Breast epithelium (tissue), 4 donors: ENCODE measurements at regions not wholly inside any gene's neighbourhood (a gene's known extent, or its start where the extent isn't known, plus 50 kb on each side); places are given as distances from the start of the nearest gene placed in this dataset.

Source experiments
- DNase-seq, 2 donors: peaks; one replicate each; pipeline ENCODE4 v3.0.0-alpha.2; 2019; ENCODE audit warnings: low spot score in 2 of 2
- H3K27ac ChIP-seq, 2 donors: fragments of 200-600 bp; sonication (generic) in 1 of 2; one replicate each; pipeline ENCODE4 v1.5.1; 2016 to 2019; ENCODE audit warnings: mild to moderate bottlenecking in 1 of 2
- H3K27me3 ChIP-seq, 2 donors: fragments of 200-600 bp; sonication (generic) in 1 of 2; one replicate each; pipeline versions ENCODE4 v1.5.1 to v1.6.0; 2017 to 2019; ENCODE audit warnings: control low read depth in 1 of 2, mild to moderate bottlenecking in 1 of 2
- H3K36me3 ChIP-seq: fragments of 200-600 bp; one replicate; pipeline ENCODE4 v1.5.1; 2019
- H3K4me1 ChIP-seq, 2 donors: fragments of 200-600 bp; sonication (generic); one replicate each; pipeline ENCODE4 v1.5.1; 2016 to 2019; ENCODE audit warnings: control low read depth in 1 of 2
- H3K4me3 ChIP-seq, 3 donors: fragments of 200-600 bp; sonication (generic); 1 replicate in 2 of 3; 2 replicates in 1 of 3; pipeline ENCODE4 v1.5.1; 2016 to 2019; ENCODE audit warnings: mild to moderate bottlenecking in 3 of 3, moderate library complexity in 2 of 3
- H3K9me3 ChIP-seq, 2 donors: fragments of 200-600 bp; sonication (generic) in 1 of 2; one replicate each; pipeline ENCODE4 v1.5.1; 2016 to 2019; ENCODE audit warnings: control low read depth in 1 of 2
- CTCF ChIP-seq, 3 donors: fragments of 450-650 bp; IDR thresholded peaks; one replicate each; pipeline ENCODE4 v1.5.1; 2016 to 2017; ENCODE audit warnings: antibody characterized with exemption in 3 of 3, mild to moderate bottlenecking in 3 of 3, moderate library complexity in 3 of 3
- POLR2A ChIP-seq: fragments of 450-650 bp; IDR thresholded peaks from one replicate; pipeline ENCODE4 v1.6.1; 2016; ENCODE audit warnings: antibody characterized with exemption, mild to moderate bottlenecking, moderate library complexity
- POLR2AphosphoS5 ChIP-seq, 3 donors: sonication (generic); formaldehyde crosslinking; IDR thresholded peaks; one replicate each; pipeline ENCODE4 v1.6.1; 2017; ENCODE audit warnings: antibody characterized with exemption in 3 of 3
- intact Hi-C: fragments of 100-400 bp; cut with DNase I; formaldehyde crosslinking; loops from one replicate; pipeline ENCODE4 v1.15.1; 2023; ENCODE audit warnings: low total_unique reads

GRCh38 chr6:163901681-163902080, 487.2 kb downstream of the QKI start:
- intact Hi-C loops = loop anchor here (5.0 kb wide), 1 partner anchor 1294 kb away; no protein-coding TSS in a partner anchor
- H3K9me3 ChIP-seq = no peaks in the 10 kb centered on the region
- H3K36me3 ChIP-seq = no peaks in the 10 kb centered on the region
- H3K4me1 ChIP-seq = no peaks in the 10 kb centered on the region
- TF ChIP-seq POLR2AphosphoS5 (IDR thresholded peaks at IDR 0.05) = no peak
- TF ChIP-seq POLR2A = no peak
- TF ChIP-seq CTCF (IDR thresholded peaks at IDR 0.05) = no peak
- H3K27ac ChIP-seq = no peak overlapping the region
- H3K4me3 ChIP-seq = no peak overlapping the region
- no peak for DNase-seq
- H3K27me3 ChIP-seq = no peaks in the 10 kb centered on the region

GRCh38 chr6:163900570-163900969, 486.1 kb downstream of the QKI start:
- H3K4me3 ChIP-seq = no peak overlapping the region
- no peaks in the 10 kb centered on the region for H3K27me3 ChIP-seq
- no peak for DNase-seq
- intact Hi-C loops = loop anchor here (5.0 kb wide), 1 partner anchor 1293 kb away; no protein-coding TSS in a partner anchor
- H3K36me3 ChIP-seq = no peaks in the 10 kb centered on the region
- no peaks in the 10 kb centered on the region for H3K9me3 ChIP-seq
- H3K4me1 ChIP-seq = no peaks in the 10 kb centered on the region
- TF ChIP-seq POLR2AphosphoS5 (IDR thresholded peaks at IDR 0.05) (no peak), CTCF (IDR thresholded peaks at IDR 0.05) (no peak), POLR2A (no peak)
- no peak overlapping the region for H3K27ac ChIP-seq

GRCh38 chr6:163897669-163898068, 483.2 kb downstream of the QKI start:
- Histone ChIP-seq H3K27ac (no peak overlapping the region), H3K4me1 (no peaks in the 10 kb centered on the region), H3K9me3 (no peaks in the 10 kb centered on the region), H3K27me3 (no peaks in the 10 kb centered on the region), H3K4me3 (no peak overlapping the region), H3K36me3 (no peaks in the 10 kb centered on the region)
- TF ChIP-seq CTCF (IDR thresholded peaks at IDR 0.05) = no peak
- DNase-seq = no peak
- intact Hi-C loops = no loop called here

- H3K27ac ChIP-seq = no peak overlapping the region
- H3K27me3 ChIP-seq = no peaks in the 10 kb centered on the region
- no peak overlapping the region for H3K4me3 ChIP-seq
- no peaks in the 10 kb centered on the region for H3K36me3 ChIP-seq
- H3K4me1 ChIP-seq = no peaks in the 10 kb centered on the region
- no peak for DNase-seq
- no peaks in the 10 kb centered on the region for H3K9me3 ChIP-seq
- intact Hi-C loops = no loop called here
- TF ChIP-seq POLR2AphosphoS5 (IDR thresholded peaks at IDR 0.05) (no peak), POLR2A (no peak), CTCF (IDR thresholded peaks at IDR 0.05) (no peak)
These were observed 482.5 kb downstream of the QKI start for GRCh38 chr6:163897030-163897429.

GRCh38 chr6:163895162-163895561, 480.6 kb downstream of the QKI start:
- H3K27ac ChIP-seq = no peak overlapping the region
- intact Hi-C loops = no loop called here
- TF ChIP-seq CTCF (IDR thresholded peaks at IDR 0.05) (no peak), POLR2AphosphoS5 (IDR thresholded peaks at IDR 0.05) (no peak), POLR2A (no peak)
- H3K27me3 ChIP-seq = no peaks in the 10 kb centered on the region
- no peak overlapping the region for H3K4me3 ChIP-seq
- DNase-seq = no peak
- H3K4me1 ChIP-seq = no peaks in the 10 kb centered on the region
- H3K36me3 ChIP-seq = no peaks in the 10 kb centered on the region
- H3K9me3 ChIP-seq = no peaks in the 10 kb centered on the region
